ENCODE measurements at regions not wholly inside any gene's neighbourhood (a gene's known extent, or its start where the extent isn't known, plus 50 kb on each side); places are given as distances from the start of the nearest gene placed in this dataset.
"Not testable (repeated sequence)": the region's sequence is repeated elsewhere in the genome, so short reads cannot be mapped to it uniquely, and the experiment has no call there.

GRCh38 chr6:11888727-11889126 is 110.1 kb upstream of the ADTRP start:
- no peak for DNase-seq

- DNase-seq = no peak
Measured at GRCh38 chr6:11885159-11885558, 106.6 kb upstream of the ADTRP start.

GRCh38 chr6:11883471-11883870 is 104.9 kb upstream of the ADTRP start:
- DNase-seq = not testable (repeated sequence)

- not testable (repeated sequence) for DNase-seq
Measured at GRCh38 chr6:11880156-11880555, 101.6 kb upstream of the ADTRP start.

GRCh38 chr6:11878735-11879134 is 100.1 kb upstream of the ADTRP start:
- DNase-seq = no peak

- DNase-seq = no peak
Measured at GRCh38 chr6:11878029-11878428, 99.4 kb upstream of the ADTRP start.

- no peak for DNase-seq
Measured at GRCh38 chr6:11876934-11877433, 98.4 kb upstream of the ADTRP start.

- no peak for DNase-seq
Measured at GRCh38 chr6:11875325-11876109, 96.9 kb upstream of the ADTRP start.

GRCh38 chr6:11869672-11870340 is 91.2 kb upstream of the ADTRP start:
- DNase-seq = peak; percentile 24

- no peak for DNase-seq
Measured at GRCh38 chr6:11868392-11868791, 89.8 kb upstream of the ADTRP start.

GRCh38 chr6:11865680-11866300 is 87.2 kb upstream of the ADTRP start:
- peak; percentile 18 for DNase-seq

GRCh38 chr6:11858439-11858838 is 79.8 kb upstream of the ADTRP start:
- no peak for DNase-seq

GRCh38 chr6:11855743-11856142 is 77.1 kb upstream of the ADTRP start:
- DNase-seq = no peak

- peak; percentile 36 for DNase-seq
Measured at GRCh38 chr6:11854408-11855165, 76.0 kb upstream of the ADTRP start.

GRCh38 chr6:11853678-11854407 is 75.2 kb upstream of the ADTRP start:
- no peak for DNase-seq

- DNase-seq = no peak
Measured at GRCh38 chr6:11852061-11852651, 73.6 kb upstream of the ADTRP start.

GRCh38 chr6:11851387-11851786 is 72.8 kb upstream of the ADTRP start:
- peak; percentile 87 for DNase-seq

GRCh38 chr6:11848852-11849731 is 70.5 kb upstream of the ADTRP start:
- DNase-seq = peak; percentile 82

- no peak for DNase-seq
Measured at GRCh38 chr6:11848346-11848651, 69.7 kb upstream of the ADTRP start.

GRCh38 chr6:11847515-11848345 is 69.1 kb upstream of the ADTRP start:
- no peak for DNase-seq
